ENCODE measurements at regions not wholly inside any gene's neighbourhood (a gene's known extent, or its start where the extent isn't known, plus 50 kb on each side); places are given as distances from the start of the nearest gene placed in this dataset.
"Not testable (repeated sequence)": the region's sequence is repeated elsewhere in the genome, so short reads cannot be mapped to it uniquely, and the experiment has no call there.

DNA sequence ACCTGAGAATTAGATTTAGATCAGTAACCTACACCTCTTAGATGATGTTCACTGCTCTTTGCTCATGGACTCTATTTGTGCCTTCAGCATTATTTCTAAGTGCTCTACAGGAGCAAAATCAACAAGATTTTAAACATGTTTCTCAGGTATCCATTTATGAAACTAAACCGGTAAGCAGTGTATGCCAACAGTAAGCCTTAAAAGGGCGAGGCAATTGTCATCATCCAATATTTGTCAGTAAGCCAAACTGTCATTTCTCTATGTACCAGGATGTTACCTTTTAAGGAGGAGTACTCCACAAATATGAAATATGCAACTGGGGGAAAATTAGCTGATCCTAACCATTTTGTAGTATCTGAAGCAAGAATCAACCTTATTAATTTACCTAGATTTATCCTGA, 69.6 kb upstream of the ZNF184 start:
- TF ChIP-seq, protein P1, sequence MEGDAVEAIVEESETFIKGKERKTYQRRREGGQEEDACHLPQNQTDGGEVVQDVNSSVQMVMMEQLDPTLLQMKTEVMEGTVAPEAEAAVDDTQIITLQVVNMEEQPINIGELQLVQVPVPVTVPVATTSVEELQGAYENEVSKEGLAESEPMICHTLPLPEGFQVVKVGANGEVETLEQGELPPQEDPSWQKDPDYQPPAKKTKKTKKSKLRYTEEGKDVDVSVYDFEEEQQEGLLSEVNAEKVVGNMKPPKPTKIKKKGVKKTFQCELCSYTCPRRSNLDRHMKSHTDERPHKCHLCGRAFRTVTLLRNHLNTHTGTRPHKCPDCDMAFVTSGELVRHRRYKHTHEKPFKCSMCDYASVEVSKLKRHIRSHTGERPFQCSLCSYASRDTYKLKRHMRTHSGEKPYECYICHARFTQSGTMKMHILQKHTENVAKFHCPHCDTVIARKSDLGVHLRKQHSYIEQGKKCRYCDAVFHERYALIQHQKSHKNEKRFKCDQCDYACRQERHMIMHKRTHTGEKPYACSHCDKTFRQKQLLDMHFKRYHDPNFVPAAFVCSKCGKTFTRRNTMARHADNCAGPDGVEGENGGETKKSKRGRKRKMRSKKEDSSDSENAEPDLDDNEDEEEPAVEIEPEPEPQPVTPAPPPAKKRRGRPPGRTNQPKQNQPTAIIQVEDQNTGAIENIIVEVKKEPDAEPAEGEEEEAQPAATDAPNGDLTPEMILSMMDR (IDR thresholded peaks at IDR 0.05; ENCODE audit: borderline replicate concordance, insufficient read depth, low read depth, low read length): no peak
- H3K4me3 ChIP-seq (ENCODE audit: low read depth, low read length): no peak overlapping the region

DNA sequence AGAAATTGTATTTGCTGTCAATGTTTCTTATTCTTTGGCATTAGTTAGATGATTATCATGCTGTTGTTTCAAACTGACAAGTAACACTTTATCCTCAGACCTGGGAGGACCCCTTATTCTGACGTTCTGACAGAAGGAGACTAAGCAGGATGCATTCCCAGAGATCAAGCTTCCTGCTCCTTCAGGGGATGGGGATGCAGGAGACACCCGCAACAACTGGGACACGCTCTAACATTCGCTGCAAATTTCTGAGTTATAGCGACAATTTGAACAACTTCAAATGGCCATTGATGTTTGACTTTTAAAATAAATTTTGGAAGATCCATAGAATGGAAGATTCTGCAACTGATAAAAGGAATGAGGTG, 69.0 kb upstream of the ZNF184 start:
- no peak overlapping the region for H3K4me3 ChIP-seq (ENCODE audit: low read depth, low read length)

DNA sequence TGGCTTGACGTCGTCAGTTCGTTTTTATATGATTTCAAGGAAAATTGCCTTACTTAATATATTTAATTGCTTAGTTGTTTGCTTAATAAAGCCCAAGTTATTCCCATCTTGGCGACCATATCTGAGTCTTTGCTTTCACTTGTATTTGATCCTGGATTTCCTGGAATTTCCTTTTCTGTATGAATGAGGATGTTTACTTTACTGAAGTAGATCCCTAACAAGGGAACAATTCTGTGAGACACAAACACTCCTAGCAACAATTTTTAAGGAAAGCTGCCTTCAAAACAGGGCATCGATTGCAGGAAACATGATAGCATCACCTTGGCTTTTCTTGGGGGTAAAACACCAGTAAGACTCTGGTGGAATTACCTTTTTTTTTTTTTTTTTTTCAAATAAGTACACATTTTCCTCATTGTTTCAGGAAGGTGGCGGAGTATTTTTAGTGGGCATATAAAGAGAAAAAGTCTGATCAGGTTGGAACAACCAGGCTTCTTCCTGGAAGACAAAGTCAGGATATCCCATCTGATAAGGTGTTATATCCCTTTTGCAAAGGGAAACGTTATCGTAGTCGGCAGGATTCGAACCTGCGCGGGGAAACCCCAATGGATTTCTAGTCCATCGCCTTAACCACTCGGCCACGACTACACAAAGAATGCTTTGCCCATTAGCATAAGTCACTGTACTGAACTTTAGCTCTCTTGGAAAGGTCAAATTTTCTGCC, 68.5 kb upstream of the ZNF184 start:
- TF ChIP-seq, protein P1 (IDR thresholded peaks at IDR 0.05; ENCODE audit: borderline replicate concordance, insufficient read depth, low read depth, low read length): no peak
- H3K4me3 ChIP-seq (ENCODE audit: low read depth, low read length): no peak overlapping the region

More for the DNA sequence above, 69.0 kb upstream of the ZNF184 start:
- TF ChIP-seq, protein P1 (IDR thresholded peaks at IDR 0.05; ENCODE audit: borderline replicate concordance, insufficient read depth, low read depth, low read length): no peak

DNA sequence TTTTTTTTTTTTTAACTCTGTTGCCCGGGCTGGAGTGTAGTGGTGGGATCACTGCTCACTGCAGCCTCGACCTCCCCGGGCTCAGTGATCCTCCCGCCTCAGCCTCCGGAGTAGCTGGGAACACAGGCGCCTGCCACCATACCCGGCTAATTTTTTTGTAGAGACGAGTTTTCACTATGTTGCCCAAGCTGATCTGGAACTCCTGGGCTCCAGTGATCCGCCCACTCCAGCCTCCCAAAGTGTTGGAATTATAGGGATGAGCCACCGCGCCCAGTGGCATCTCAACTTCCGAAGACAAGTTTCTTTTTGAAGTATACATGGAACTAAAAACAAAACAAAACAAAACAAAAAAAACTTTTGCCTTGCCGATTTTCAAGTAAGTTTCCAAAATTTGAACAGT, 66.6 kb upstream of the ZNF184 start:
- TF ChIP-seq, protein P1 (IDR thresholded peaks at IDR 0.05; ENCODE audit: borderline replicate concordance, insufficient read depth, low read depth, low read length): no peak
- no peak overlapping the region for H3K4me3 ChIP-seq (ENCODE audit: low read depth, low read length)

DNA sequence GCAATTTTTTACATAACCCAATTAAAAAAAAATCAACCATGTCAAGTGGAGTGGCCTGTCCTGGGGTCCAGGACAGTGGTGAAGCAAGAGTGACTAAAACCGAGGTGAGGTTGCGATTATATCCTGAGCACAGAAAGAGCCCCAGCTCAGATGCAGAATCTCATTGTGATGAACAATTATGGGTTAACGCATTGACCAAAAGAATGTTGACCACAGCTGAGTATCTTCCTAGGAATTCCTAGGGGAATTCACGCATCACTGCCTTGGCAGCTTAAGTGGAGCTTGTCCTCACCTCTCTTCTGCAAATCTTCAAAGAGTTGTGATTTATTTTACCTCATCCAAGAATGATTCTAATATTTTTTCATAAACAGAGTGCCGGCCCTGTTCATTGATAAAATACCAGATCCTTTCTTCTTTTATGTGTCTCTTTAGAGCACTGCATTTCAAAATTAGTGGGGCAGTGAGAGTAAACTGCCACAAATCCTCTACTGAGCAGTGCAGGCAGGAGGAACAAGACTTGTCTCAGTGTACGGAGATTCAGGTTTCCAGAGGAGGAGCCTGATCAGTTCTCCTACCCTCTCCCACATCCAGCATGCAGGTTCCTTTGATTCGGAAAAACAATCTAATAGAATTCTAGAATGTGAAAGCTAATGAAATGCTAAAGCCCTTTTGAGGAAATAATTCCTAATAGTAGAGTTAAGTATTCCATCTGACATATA, 60.1 kb upstream of the ZNF184 start:
- TF ChIP-seq, protein P1 (IDR thresholded peaks at IDR 0.05; ENCODE audit: borderline replicate concordance, insufficient read depth, low read depth, low read length): no peak
- H3K4me3 ChIP-seq (ENCODE audit: low read depth, low read length): no peak overlapping the region

DNA sequence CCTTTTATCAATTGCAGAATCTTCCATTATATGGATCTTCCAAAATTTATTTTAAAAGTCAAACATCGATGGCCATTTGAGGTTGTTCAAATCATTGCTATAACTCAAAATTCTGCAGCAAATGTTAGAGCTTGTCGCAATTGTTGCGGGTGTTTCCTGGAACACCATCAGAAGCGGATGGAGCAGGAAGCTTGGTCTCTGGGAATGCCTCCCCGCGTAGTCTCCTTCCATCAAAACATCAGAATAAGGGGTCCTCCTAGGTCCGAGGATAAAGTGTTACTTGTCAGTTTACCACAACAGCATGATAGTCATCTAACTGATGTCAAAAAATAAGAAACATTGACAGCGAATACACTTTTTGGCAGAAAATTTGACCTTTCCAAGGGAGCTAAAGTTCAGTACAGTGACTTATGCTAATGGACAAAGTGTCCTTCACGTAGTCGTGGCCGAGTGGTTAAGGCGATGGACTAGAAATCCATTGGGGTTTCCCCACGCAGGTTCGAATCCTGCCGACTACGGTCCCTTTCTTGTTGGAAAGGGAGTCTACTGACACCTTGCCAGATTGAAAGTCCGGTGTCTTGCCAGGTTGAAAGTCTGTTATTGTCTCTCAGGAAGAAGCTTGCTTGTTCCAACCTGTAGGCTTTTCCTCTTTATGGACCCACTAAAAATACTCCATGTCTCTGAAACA, 59.0 kb upstream of the ZNF184 start:
- H3K4me3 ChIP-seq (ENCODE audit: low read depth, low read length): no peak overlapping the region
- TF ChIP-seq, protein P1 (IDR thresholded peaks at IDR 0.05; ENCODE audit: borderline replicate concordance, insufficient read depth, low read depth, low read length): no peak

DNA sequence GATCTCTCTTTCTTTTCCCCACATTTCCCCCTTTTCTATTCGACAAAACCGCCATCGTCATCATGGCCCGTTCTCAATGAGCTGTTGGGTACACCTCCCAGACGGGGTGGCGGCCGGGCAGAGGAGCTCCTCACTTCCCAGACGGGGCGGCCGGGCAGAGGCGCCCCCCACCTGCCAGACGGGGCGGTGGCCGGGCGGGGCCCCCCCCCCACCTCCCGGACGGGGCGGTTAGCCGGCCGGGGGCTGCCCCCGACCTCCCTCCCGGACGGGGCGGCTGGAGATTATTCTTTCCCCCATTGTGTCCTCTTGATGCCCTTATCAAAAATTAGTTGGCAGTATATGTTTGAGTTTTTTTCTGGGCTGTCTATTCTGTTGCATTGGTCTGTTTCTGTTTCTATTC, 56.9 kb upstream of the ZNF184 start:
- H3K4me3 ChIP-seq (ENCODE audit: low read depth, low read length): not testable (repeated sequence)

Data from GM12875 (cell line).